ENCODE measurements at regions not wholly inside any gene's neighbourhood (a gene's known extent, or its start where the extent isn't known, plus 50 kb on each side); places are given as distances from the start of the nearest gene placed in this dataset.

GRCh38 chr16:85971902-85972638 lies 73.1 kb downstream of the IRF8 start:
- intact Hi-C loops (cut with DNase I), result no loop called here
- ATAC-seq (no peak), DNase-seq (no peak)
- Histone ChIP-seq H3K9me3 (no peaks in the 10 kb centered on the region), H3K4me1 (peaks cover 8% of the 10 kb centered on the region), H3K27me3 (ENCODE audit: low read depth) (no peaks in the 10 kb centered on the region), H3K4me3 (no peak overlapping the region), H3K27ac (no peak overlapping the region), H3K36me3 (no peaks in the 10 kb centered on the region)
- TF ChIP-seq CTCF (IDR thresholded peaks at IDR 0.05), result no peak

- ATAC-seq, result peak in 1 of 2 donors; percentile 81
- H3K27me3 ChIP-seq (ENCODE audit: low read depth), result peaks cover 4% of the 10 kb centered on the region
- intact Hi-C loops (cut with DNase I), result no loop called here
- H3K27ac ChIP-seq, result no peak overlapping the region
- H3K4me3 ChIP-seq, result no peak overlapping the region
- H3K9me3 ChIP-seq, result no peaks in the 10 kb centered on the region
- H3K36me3 ChIP-seq, result no peaks in the 10 kb centered on the region
- no peak for TF ChIP-seq CTCF (IDR thresholded peaks at IDR 0.05)
- peaks cover 18% of the 10 kb centered on the region for H3K4me1 ChIP-seq
- DNase-seq, result no peak
Observed at GRCh38 chr16:85974428-85975375, 75.7 kb downstream of the IRF8 start.

GRCh38 chr16:85975451-85975981 lies 76.6 kb downstream of the IRF8 start:
- no peak overlapping the region for H3K4me3 ChIP-seq
- DNase-seq (no peak), ATAC-seq (peak in 1 of 2 donors; percentile 59)

GRCh38 chr16:85978291-85978775 lies 79.4 kb downstream of the IRF8 start:
- ATAC-seq, result peak; percentile 31 to 35
- intact Hi-C loops (cut with DNase I), result no loop called here
- Histone ChIP-seq H3K27me3 (ENCODE audit: low read depth) (peaks cover 4% of the 10 kb centered on the region), H3K4me1 (peaks cover 32% of the 10 kb centered on the region), H3K27ac (peak overlapping the region; percentile 39), H3K4me3 (no peak overlapping the region), H3K9me3 (no peaks in the 10 kb centered on the region), H3K36me3 (no peaks in the 10 kb centered on the region)
- TF ChIP-seq CTCF (IDR thresholded peaks at IDR 0.05), result no peak
- peak; percentile 68 for DNase-seq

More at GRCh38 chr16:85975451-85975981, 76.6 kb downstream of the IRF8 start:
- H3K4me1 ChIP-seq, result peaks cover 18% of the 10 kb centered on the region
- H3K9me3 ChIP-seq, result no peaks in the 10 kb centered on the region
- no peak for TF ChIP-seq CTCF (IDR thresholded peaks at IDR 0.05)
- H3K27me3 ChIP-seq (ENCODE audit: low read depth), result peaks cover 4% of the 10 kb centered on the region
- no peaks in the 10 kb centered on the region for H3K36me3 ChIP-seq
- no peak overlapping the region for H3K27ac ChIP-seq
- intact Hi-C loops (cut with DNase I), result no loop called here

- H3K4me1 ChIP-seq, result peaks cover 39% of the 10 kb centered on the region
- H3K27me3 ChIP-seq (ENCODE audit: low read depth), result peaks cover 10% of the 10 kb centered on the region
- H3K9me3 ChIP-seq, result no peaks in the 10 kb centered on the region
- peak overlapping the region; percentile 39 for H3K27ac ChIP-seq
- no peaks in the 10 kb centered on the region for H3K36me3 ChIP-seq
- intact Hi-C loops (cut with DNase I), result no loop called here
- ATAC-seq (no peak), DNase-seq (no peak)
- no peak overlapping the region for H3K4me3 ChIP-seq
- TF ChIP-seq CTCF (IDR thresholded peaks at IDR 0.05), result no peak
Observed at GRCh38 chr16:85978976-85979375, 80.0 kb downstream of the IRF8 start.
